IMR-90 (cell line): ENCODE measurements at regions not wholly inside any gene's neighbourhood (a gene's known extent, or its start where the extent isn't known, plus 50 kb on each side); places are given as distances from the start of the nearest gene placed in this dataset.

ENCODE experiments used
- ATAC-seq: fragments of 200-7000 bp; cut with Tn5 transposase; 2 replicates; pipeline ENCODE4 v1.9.1; 2020; ENCODE audit warnings: low read depth, mild to moderate bottlenecking, moderate library complexity
- BruUV-seq: library from RNA; stranded (reverse); fragments of 400-500 nt; replicated peaks from 2 replicates; lab custom pipeline; 2021; lab: Mats Ljungman, UMichigan
- CTCF ChIA-PET: fragments of 300-600 bp; formaldehyde crosslinking; extraction: SDS; loops from one replicate; lab custom pipeline; 2021; ENCODE audit warnings: antibody characterized with exemption; lab: Yijun Ruan, JAX
- POLR2A ChIA-PET: fragments of 300-600 bp; sonication (Branson Sonifier 250); formaldehyde crosslinking; loops from one replicate; lab custom pipeline; 2022; ENCODE audit warnings: antibody characterized with exemption; ENCODE audit not compliant: unreplicated experiment; lab: Charles Lee
- DNase-seq: peaks from one replicate; pipeline ENCODE4 v3.0.0; 2013
- H2AFZ ChIP-seq: replicated peaks from 2 replicates; pipeline ENCODE3; 2013; ENCODE audit warnings: low read length, mild to moderate bottlenecking; ENCODE audit not compliant: poor library complexity
- H2AK5ac ChIP-seq: 2 replicates; pipeline ENCODE4 v1.6.1; 2013; ENCODE audit warnings: low read depth, low read length, inconsistent platforms
- H2AK9ac ChIP-seq: replicated peaks from 2 replicates; pipeline ENCODE3; 2013; ENCODE audit warnings: mild to moderate bottlenecking, low read depth, low read length, moderate library complexity; ENCODE audit not compliant: poor library complexity
- H2BK120ac ChIP-seq: 2 replicates; pipeline ENCODE4 v1.6.1; 2013; ENCODE audit warnings: low read depth, low read length, inconsistent platforms
- H2BK15ac ChIP-seq: 3 replicates; pipeline ENCODE4 v1.6.1; 2013; ENCODE audit warnings: low read depth, low read length, inconsistent platforms
- H2BK20ac ChIP-seq: 2 replicates; pipeline ENCODE4 v1.6.1; 2013; ENCODE audit warnings: low read depth, mild to moderate bottlenecking, inconsistent platforms, low read length, moderate library complexity
- H2BK5ac ChIP-seq: 2 replicates; pipeline ENCODE4 v1.6.1; 2013; ENCODE audit warnings: mild to moderate bottlenecking, low read depth, low read length, inconsistent platforms; ENCODE audit not compliant: poor library complexity, severe bottlenecking
- H3K14ac ChIP-seq: replicated peaks from 2 replicates; pipeline ENCODE4 v1.6.1; 2013; ENCODE audit warnings: low read depth, low read length, inconsistent platforms
- H3K18ac ChIP-seq: 2 replicates; pipeline ENCODE4 v1.6.1; 2013; ENCODE audit warnings: low read depth, low read length, control low read depth
- H3K23ac ChIP-seq: 2 replicates; pipeline ENCODE4 v1.6.1; 2013; ENCODE audit warnings: low read depth, low read length, inconsistent platforms
- H3K27ac ChIP-seq: 2 replicates; pipeline ENCODE4 v1.5.1; 2013; ENCODE audit warnings: mild to moderate bottlenecking, control low read depth, low read length; ENCODE audit not compliant: insufficient read depth
- H3K27me3 ChIP-seq: 2 replicates; pipeline ENCODE4 v1.6.1; 2013; ENCODE audit warnings: low read length; ENCODE audit not compliant: control insufficient read depth, insufficient read depth
- H3K36me3 ChIP-seq: 2 replicates; pipeline ENCODE4 v1.6.1; 2013; ENCODE audit warnings: low read length, mixed read lengths; ENCODE audit not compliant: control insufficient read depth, insufficient read depth
- H3K4ac ChIP-seq: 2 replicates; pipeline ENCODE4 v1.6.1; 2013; ENCODE audit warnings: low read depth, low read length, inconsistent platforms
- H3K4me1 ChIP-seq: 2 replicates; pipeline ENCODE4 v1.6.1; 2013; ENCODE audit warnings: low read length, mixed read lengths; ENCODE audit not compliant: control insufficient read depth, insufficient read depth
- H3K4me2 ChIP-seq: 2 replicates; pipeline ENCODE4 v1.6.1; 2013; ENCODE audit warnings: low read depth, mild to moderate bottlenecking, control low read depth, low read length, moderate library complexity
- H3K4me3 ChIP-seq: 2 replicates; pipeline ENCODE4 v1.5.1; 2013; ENCODE audit warnings: low read depth, mild to moderate bottlenecking, control low read depth, low read length, moderate library complexity; ENCODE audit not compliant: insufficient read depth
- H3K56ac ChIP-seq: 2 replicates; pipeline ENCODE4 v1.6.1; 2013; ENCODE audit warnings: low read length, inconsistent platforms; ENCODE audit not compliant: insufficient read depth; ENCODE audit errors: extremely low read depth
- H3K79me1 ChIP-seq, 2 experiments: 2 replicates each; pipeline ENCODE4 v1.6.1; 2013; ENCODE audit warnings: low read length in 2 of 2, inconsistent platforms in 1 of 2, low read depth in 1 of 2
- H3K9ac ChIP-seq: 2 replicates; pipeline ENCODE4 v1.6.1; 2013; ENCODE audit warnings: low read depth, low read length, control low read depth
- H3K9me1 ChIP-seq: 2 replicates; pipeline ENCODE4 v1.6.1; 2013; ENCODE audit warnings: low read length, inconsistent platforms; ENCODE audit not compliant: insufficient read depth
- H3K9me3 ChIP-seq: 2 replicates; pipeline ENCODE4 v1.6.1; 2013; ENCODE audit warnings: low read length; ENCODE audit not compliant: control insufficient read depth, insufficient read depth
- H4K20me1 ChIP-seq: 2 replicates; pipeline ENCODE4 v1.6.1; 2013; ENCODE audit warnings: low read length, inconsistent platforms; ENCODE audit not compliant: insufficient read depth
- H4K5ac ChIP-seq: 2 replicates; pipeline ENCODE4 v1.6.1; 2013; ENCODE audit warnings: mild to moderate bottlenecking, low read depth, low read length, control low read depth
- H4K8ac ChIP-seq, 2 experiments: 2 replicates each; pipeline ENCODE4 v1.6.1; 2013; ENCODE audit warnings: low read depth in 2 of 2, low read length in 2 of 2, control low read depth in 1 of 2, inconsistent platforms in 1 of 2
- H4K91ac ChIP-seq: 2 replicates; pipeline ENCODE4 v1.6.1; 2013; ENCODE audit warnings: low read depth, low read length, inconsistent platforms; ENCODE audit not compliant: insufficient read depth
- BHLHE40 ChIP-seq: fragments of 150-350 bp; IDR thresholded peaks from 2 replicates; pipeline ENCODE4 v1.6.1; 2016; ENCODE audit warnings: mild to moderate bottlenecking, low read depth, low read length
- CEBPB ChIP-seq: IDR thresholded peaks from 2 replicates; pipeline ENCODE4 v1.6.1; 2012; ENCODE audit warnings: low read depth, low read length, improper control_type of control experiment
- CTCF ChIP-seq: conservative IDR thresholded peaks from 2 replicates; pipeline ENCODE4 v1.5.1; 2012; ENCODE audit warnings: mild to moderate bottlenecking, low read depth, low read length, improper control_type of control experiment
- ELK1 ChIP-seq: fragments of 150-350 bp; IDR thresholded peaks from 2 replicates; pipeline ENCODE4 v1.6.1; 2016; ENCODE audit warnings: low read depth, mild to moderate bottlenecking, low read length, moderate library complexity, borderline replicate concordance
- FOS ChIP-seq: fragments of 150-350 bp; IDR thresholded peaks from 2 replicates; pipeline ENCODE4 v1.6.1; 2016; ENCODE audit warnings: low read depth, low read length
- MAZ ChIP-seq: IDR thresholded peaks from 2 replicates; pipeline ENCODE4 v1.6.1; 2012; ENCODE audit warnings: low read depth, mild to moderate bottlenecking, low read length, improper control_type of control experiment, moderate library complexity, borderline replicate concordance
- MXI1 ChIP-seq: IDR thresholded peaks from 2 replicates; pipeline ENCODE4 v1.6.1; 2012; ENCODE audit warnings: low read depth, mild to moderate bottlenecking, low read length, moderate library complexity, borderline replicate concordance
- NFE2L2 ChIP-seq: fragments of 150-350 bp; IDR thresholded peaks from 2 replicates; pipeline ENCODE4 v1.6.1; 2016; ENCODE audit warnings: low read depth, mild to moderate bottlenecking, low read length
- POLR2A ChIP-seq: IDR thresholded peaks from 2 replicates; pipeline ENCODE4 v1.6.1; 2012; ENCODE audit warnings: mild to moderate bottlenecking, low read depth, low read length
- RAD21 ChIP-seq: IDR thresholded peaks from 2 replicates; pipeline ENCODE4 v1.6.1; 2012; ENCODE audit warnings: low read length, improper control_type of control experiment
- RCOR1 ChIP-seq: IDR thresholded peaks from 2 replicates; pipeline ENCODE4 v1.6.1; 2012; ENCODE audit warnings: mild to moderate bottlenecking, low read length, improper control_type of control experiment; ENCODE audit not compliant: insufficient replicate concordance
- RFX5 ChIP-seq: IDR thresholded peaks from 2 replicates; pipeline ENCODE4 v1.8.0; 2012; ENCODE audit warnings: low read depth, mild to moderate bottlenecking, low read length, moderate library complexity
- SMC3 ChIP-seq: fragments of 150-350 bp; IDR thresholded peaks from 2 replicates; pipeline ENCODE4 v1.6.1; 2016; ENCODE audit warnings: low read depth, mild to moderate bottlenecking, antibody characterized with exemption, low read length, moderate library complexity
- USF2 ChIP-seq: fragments of 150-350 bp; IDR thresholded peaks from 2 replicates; pipeline ENCODE4 v1.6.1; 2017; ENCODE audit warnings: mild to moderate bottlenecking, antibody characterized with exemption, low read length, low read depth
- WGBS, 2 experiments: methylation state at CpG; one replicate each; pipeline versions ENCODE4 v1.1.5 to v1.1.7; 2013; ENCODE audit warnings: missing lambda C conversion rate in 2 of 2; ENCODE audit not compliant: insufficient read length in 1 of 2; ENCODE audit errors: extremely low coverage in 2 of 2; 5-methylcytosine and 5-hydroxymethylcytosine counted together
- dilution Hi-C: fragments of 300-500 bp; cut with HindIII; formaldehyde crosslinking; loops from one replicate; pipeline ENCODE4 v1.14.3; 2018; ENCODE audit warnings: low sequenced_read_pairs; ENCODE audit not compliant: unreplicated experiment
- in situ Hi-C: fragments of 300-500 bp; cut with MboI; formaldehyde crosslinking; loops from 3 replicates; pipeline ENCODE4 v1.14.3; 2019; ENCODE audit warnings: low sequenced_read_pairs, inconsistent platforms, mixed read lengths
- intact Hi-C: fragments of 100-400 bp; cut with micrococcal nuclease; formaldehyde crosslinking; loops from 2 replicates; pipeline ENCODE4 v1.10.0; 2022

DNA sequence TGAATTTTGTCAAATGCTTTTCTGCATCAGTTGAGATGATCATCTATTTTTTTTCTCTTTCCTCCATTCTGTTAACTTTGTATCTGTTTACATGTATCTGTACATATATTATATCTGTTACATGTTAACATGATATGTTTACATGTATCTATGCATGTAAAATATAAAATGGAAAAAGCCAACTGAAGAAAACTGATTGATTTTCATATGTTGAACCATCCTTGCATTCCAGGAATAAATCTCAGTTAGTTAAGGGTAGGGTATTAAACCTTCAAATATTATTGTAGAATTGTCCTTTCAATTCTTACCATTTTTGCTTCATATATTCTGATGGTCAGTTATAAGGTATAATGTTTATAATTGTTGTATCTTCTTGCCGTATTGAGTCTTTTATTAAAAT, 336.1 kb downstream of the ZFHX3 start:
- DNase-seq (no peak), ATAC-seq (no peak)
- no peaks in the 10 kb centered on the region for H3K79me1 ChIP-seq
- ChIA-PET POLR2A (no interaction called here), CTCF (interaction anchor here (0.6 kb wide), 1 partner anchor 470 kb away, joined by 3 read pairs; no protein-coding TSS in a partner anchor)
- no peak overlapping the region for H2BK5ac ChIP-seq
- no peak overlapping the region for H2AK9ac ChIP-seq
- no peak overlapping the region for H3K56ac ChIP-seq
- H3K9me1 ChIP-seq, result no peaks in the 10 kb centered on the region; the same call in 1 of the 2 replicates
- BruUV-seq, result no TSS peak
- no peak overlapping the region for H4K5ac ChIP-seq
- H3K9me3 ChIP-seq, result peaks cover 2% of the 10 kb centered on the region
- H3K36me3 ChIP-seq, result no peaks in the 10 kb centered on the region
- in situ Hi-C loops (no loop called here), intact Hi-C loops (no loop called here), dilution Hi-C loops (no loop called here)
- H3K14ac ChIP-seq, result no peak overlapping the region
- no peaks in the 10 kb centered on the region for H3K4me1 ChIP-seq
- no peak overlapping the region for H4K8ac ChIP-seq
- no peak overlapping the region for H2BK20ac ChIP-seq
- no peak overlapping the region for H2BK120ac ChIP-seq
- no peak overlapping the region for H3K9ac ChIP-seq
- no CpG with 5 or more reads among the region's 1 CpG for WGBS, 2 experiments
- no peaks in the 10 kb centered on the region for H3K27me3 ChIP-seq
- TF ChIP-seq CEBPB, result no peak
- TF ChIP-seq MAZ, result no peak
- TF ChIP-seq NFE2L2, result no peak
- TF ChIP-seq BHLHE40, result no peak
- TF ChIP-seq MXI1, result no peak
- TF ChIP-seq RAD21, result no peak
- TF ChIP-seq FOS, result no peak
- no peak for TF ChIP-seq ELK1
- no peak for TF ChIP-seq SMC3
- no peak for TF ChIP-seq RCOR1
- TF ChIP-seq USF2, result no peak
- no peak for TF ChIP-seq CTCF
- no peak for TF ChIP-seq RFX5
- no peak for TF ChIP-seq POLR2A
- H3K4me2 ChIP-seq, result no peak overlapping the region
- no peak overlapping the region for H2AFZ ChIP-seq
- H3K18ac ChIP-seq, result no peak overlapping the region
- H2BK15ac ChIP-seq, result no peak overlapping the region
- no peak overlapping the region for H3K4ac ChIP-seq
- H2AK5ac ChIP-seq, result no peak overlapping the region
- no peak overlapping the region for H3K23ac ChIP-seq
- H3K4me3 ChIP-seq, result no peak overlapping the region
- no peak overlapping the region for H3K27ac ChIP-seq
- H4K91ac ChIP-seq, result no peak overlapping the region
- no peaks in the 10 kb centered on the region for H4K20me1 ChIP-seq
